ENCODE measurements at regions not wholly inside any gene's neighbourhood (a gene's known extent, or its start where the extent isn't known, plus 50 kb on each side); places are given as distances from the start of the nearest gene placed in this dataset.

- DNase-seq, result no peak
Observed at GRCh38 chr20:7820897-7821296, 119.4 kb downstream of the HAO1 start.

GRCh38 chr20:7822772-7823171 lies 117.5 kb downstream of the HAO1 start:
- DNase-seq, result no peak

- no peak for DNase-seq
Observed at GRCh38 chr20:7828437-7828836, 111.8 kb downstream of the HAO1 start.

- no peak for DNase-seq
Observed at GRCh38 chr20:7829031-7829430, 111.2 kb downstream of the HAO1 start.

GRCh38 chr20:7829776-7830175 lies 110.5 kb downstream of the HAO1 start:
- DNase-seq, result no peak

Measured in CD4-positive, alpha-beta T cell treated with Interleukin-17A for 1 hour (primary cell).